Osteocyte (in vitro differentiated cells): ENCODE measurements at regions not wholly inside any gene's neighbourhood (a gene's known extent, or its start where the extent isn't known, plus 50 kb on each side); places are given as distances from the start of the nearest gene placed in this dataset.

Source experiments
- DNase-seq: peaks from one replicate; pipeline ENCODE4 v3.0.0; 2021; ENCODE audit warnings: mixed read lengths; ENCODE audit not compliant: unreplicated experiment; ENCODE audit errors: extremely low spot score
- H3K27ac Mint-ChIP-seq: one replicate; pipeline ENCODE4 v1.8.0; 2021; ENCODE audit warnings: mild to moderate bottlenecking, mixed read lengths; ENCODE audit not compliant: unreplicated experiment
- H3K27me3 Mint-ChIP-seq: one replicate; pipeline ENCODE4 v1.8.0; 2021; ENCODE audit warnings: mixed read lengths; ENCODE audit not compliant: unreplicated experiment
- H3K36me3 Mint-ChIP-seq: one replicate; pipeline ENCODE4 v1.8.0; 2021; ENCODE audit warnings: mixed read lengths; ENCODE audit not compliant: unreplicated experiment
- H3K4me1 Mint-ChIP-seq: one replicate; pipeline ENCODE4 v1.8.0; 2021; ENCODE audit warnings: mixed read lengths; ENCODE audit not compliant: unreplicated experiment
- H3K4me3 Mint-ChIP-seq: one replicate; pipeline ENCODE4 v1.8.0; 2021; ENCODE audit warnings: mild to moderate bottlenecking, moderate library complexity, mixed read lengths; ENCODE audit not compliant: unreplicated experiment
- H3K9me3 Mint-ChIP-seq: one replicate; pipeline ENCODE4 v1.8.0; 2021; ENCODE audit warnings: mixed read lengths; ENCODE audit not compliant: unreplicated experiment
- CTCF ChIP-seq: fragments of 200-600 bp; sonication (generic); IDR thresholded peaks from 2 replicates; pipeline ENCODE4 v1.5.0; 2021; ENCODE audit warnings: antibody characterized with exemption, mild to moderate bottlenecking, moderate library complexity

GRCh38 chr15:47975427-47975826 lies 145.4 kb upstream of the SLC24A5 start:
- no peak for TF ChIP-seq CTCF
- no peak for DNase-seq
- peaks cover 35% of the 10 kb centered on the region for H3K27me3 Mint-ChIP-seq
- no peaks in the 10 kb centered on the region for H3K36me3 Mint-ChIP-seq
- no peaks in the 10 kb centered on the region for H3K4me1 Mint-ChIP-seq
- H3K27ac Mint-ChIP-seq = no peak overlapping the region
- no peaks in the 10 kb centered on the region for H3K9me3 Mint-ChIP-seq
- no peak overlapping the region for H3K4me3 Mint-ChIP-seq

GRCh38 chr15:47983533-47983932 lies 137.3 kb upstream of the SLC24A5 start:
- Mint-ChIP-seq H3K4me1 (peaks cover 3% of the 10 kb centered on the region), H3K36me3 (no peaks in the 10 kb centered on the region), H3K27ac (no peak overlapping the region), H3K27me3 (peaks cover 33% of the 10 kb centered on the region), H3K4me3 (no peak overlapping the region), H3K9me3 (no peaks in the 10 kb centered on the region)
- no peak for TF ChIP-seq CTCF
- DNase-seq = no peak

DNA sequence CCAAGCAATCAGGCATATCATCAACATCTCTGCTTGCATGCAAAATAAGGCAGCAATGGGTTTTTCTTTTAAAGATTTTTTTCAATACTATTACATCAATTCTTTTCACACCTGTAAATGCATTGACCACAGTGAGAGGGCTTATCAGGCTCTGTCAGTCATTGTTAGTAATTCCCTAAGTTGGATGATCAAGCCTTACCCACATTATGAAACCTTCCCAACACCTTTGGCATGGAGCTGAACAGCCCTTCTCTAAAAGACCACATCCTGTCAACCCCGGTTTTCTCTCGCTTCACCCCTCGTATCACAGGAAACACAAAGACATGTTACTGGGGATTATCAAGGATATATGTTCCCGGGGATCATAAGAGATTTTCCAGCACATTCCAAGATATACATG lies 135.2 kb upstream of the SLC24A5 start:
- Mint-ChIP-seq H3K4me3 (no peak overlapping the region), H3K4me1 (peaks cover 3% of the 10 kb centered on the region), H3K9me3 (no peaks in the 10 kb centered on the region), H3K27ac (no peak overlapping the region), H3K36me3 (no peaks in the 10 kb centered on the region), H3K27me3 (peaks cover 21% of the 10 kb centered on the region)
- no peak for DNase-seq
- TF ChIP-seq CTCF = no peak

DNA sequence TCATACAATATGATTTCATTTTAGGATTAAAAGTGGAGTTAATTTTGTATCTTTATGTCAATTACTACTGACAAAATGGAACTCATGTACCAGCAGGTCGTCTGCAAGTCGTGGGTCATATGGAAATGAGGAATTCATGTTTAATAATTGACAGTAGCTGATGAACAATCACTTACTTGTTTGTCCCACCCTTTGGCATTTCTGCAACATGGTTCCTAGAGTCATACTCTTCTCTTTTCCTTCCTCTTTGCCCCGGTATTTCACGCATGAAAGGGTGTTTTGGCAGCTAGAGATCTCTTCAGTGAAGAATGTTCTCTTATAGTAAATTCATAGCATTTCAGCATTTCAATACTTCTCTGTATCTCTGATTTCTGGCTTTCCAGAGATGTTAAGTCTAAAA lies 133.3 kb upstream of the SLC24A5 start:
- H3K9me3 Mint-ChIP-seq = no peaks in the 10 kb centered on the region
- no peak overlapping the region for H3K27ac Mint-ChIP-seq
- peaks cover 3% of the 10 kb centered on the region for H3K4me1 Mint-ChIP-seq
- no peak for DNase-seq
- H3K4me3 Mint-ChIP-seq = no peak overlapping the region
- no peaks in the 10 kb centered on the region for H3K36me3 Mint-ChIP-seq
- H3K27me3 Mint-ChIP-seq = peaks cover 14% of the 10 kb centered on the region
- TF ChIP-seq CTCF = no peak

- DNase-seq = no peak
- no peak overlapping the region for H3K27ac Mint-ChIP-seq
Measured at GRCh38 chr15:47987908-47988532, 132.8 kb upstream of the SLC24A5 start.

More at GRCh38 chr15:47987908-47988532, 132.8 kb upstream of the SLC24A5 start:
- Mint-ChIP-seq H3K4me3 (no peak overlapping the region), H3K36me3 (no peaks in the 10 kb centered on the region), H3K4me1 (peaks cover 3% of the 10 kb centered on the region), H3K9me3 (no peaks in the 10 kb centered on the region), H3K27me3 (peaks cover 14% of the 10 kb centered on the region)
- TF ChIP-seq CTCF = peak; percentile 81
